ENCODE measurements at regions not wholly inside any gene's neighbourhood (a gene's known extent, or its start where the extent isn't known, plus 50 kb on each side); places are given as distances from the start of the nearest gene placed in this dataset.

- Histone ChIP-seq H3K4me1 (ENCODE audit: control insufficient read depth, extremely low read depth, insufficient read depth, low read length) (peaks cover 6% of the 10 kb centered on the region), H3K9me1 (ENCODE audit: control insufficient read depth, extremely low read depth, insufficient read depth, low read length) (no peaks in the 10 kb centered on the region), H3K36me3 (ENCODE audit: control insufficient read depth in 2 of 2, extremely low read depth in 1 of 2, insufficient read depth in 2 of 2, low read length in 2 of 2) (no peaks in the 10 kb centered on the region), H3K4me3 (ENCODE audit: control insufficient read depth in 2 of 3, extremely low read depth in 1 of 3, insufficient read depth in 2 of 3, low read depth in 1 of 3, low read length in 3 of 3) (no peak overlapping the region), H3K27me3 (ENCODE audit: control insufficient read depth, extremely low read depth, insufficient read depth, low read length) (no peaks in the 10 kb centered on the region), H3K9ac (ENCODE audit: control insufficient read depth, extremely low read depth, insufficient read depth, low read length) (no peak overlapping the region), H4K20me1 (ENCODE audit: control insufficient read depth, extremely low read depth, insufficient read depth, low read length) (no peaks in the 10 kb centered on the region), H3K79me2 (ENCODE audit: control insufficient read depth, insufficient read depth, low read length) (no peaks in the 10 kb centered on the region), H3K4me2 (ENCODE audit: control insufficient read depth, extremely low read depth, insufficient read depth, low read depth, low read length) (no peak overlapping the region), H2AFZ (ENCODE audit: control insufficient read depth, low read length) (no peak overlapping the region), H3K9me3 (ENCODE audit: control insufficient read depth, low read depth, low read length) (no peaks in the 10 kb centered on the region), H3K27ac (ENCODE audit: control insufficient read depth, insufficient read depth, low read length) (no peak overlapping the region)
- FAIRE-seq (peak; percentile 90), DNase-seq (ENCODE audit: low read depth, low spot score) (peak; percentile 25)
- no peak for TF ChIP-seq CTCF (optimal IDR thresholded peaks at IDR 0.05 in 1 of 3, IDR thresholded peaks at IDR 0.05 in 1 of 3, conservative IDR thresholded peaks at IDR 0.05 in 1 of 3; ENCODE audit: extremely low read depth in 1 of 3, insufficient read depth in 2 of 3, low read length in 3 of 3)
- no peak for TF ChIP-seq EZH2 (IDR thresholded peaks at IDR 0.05; ENCODE audit: low read length)
- dilution Hi-C loops (cut with MboI; ENCODE audit: extremely low pct_ligation_motif_present, low sequenced_read_pairs) = no loop called here
These were observed 159.7 kb downstream of the TLE1 start for GRCh38 chr9:81529556-81530193.

GRCh38 chr9:81526587-81526986 lies 162.8 kb downstream of the TLE1 start:
- Histone ChIP-seq H4K20me1 (ENCODE audit: control insufficient read depth, extremely low read depth, insufficient read depth, low read length) (no peaks in the 10 kb centered on the region), H3K9me1 (ENCODE audit: control insufficient read depth, extremely low read depth, insufficient read depth, low read length) (no peaks in the 10 kb centered on the region), H3K4me1 (ENCODE audit: control insufficient read depth, extremely low read depth, insufficient read depth, low read length) (peaks cover 4% of the 10 kb centered on the region), H3K9me3 (ENCODE audit: control insufficient read depth, low read depth, low read length) (no peaks in the 10 kb centered on the region), H3K36me3 (ENCODE audit: control insufficient read depth in 2 of 2, extremely low read depth in 1 of 2, insufficient read depth in 2 of 2, low read length in 2 of 2) (no peaks in the 10 kb centered on the region), H3K4me2 (ENCODE audit: control insufficient read depth, extremely low read depth, insufficient read depth, low read depth, low read length) (no peak overlapping the region), H3K27me3 (ENCODE audit: control insufficient read depth, extremely low read depth, insufficient read depth, low read length) (no peaks in the 10 kb centered on the region), H3K79me2 (ENCODE audit: control insufficient read depth, insufficient read depth, low read length) (no peaks in the 10 kb centered on the region), H3K4me3 (ENCODE audit: control insufficient read depth in 2 of 3, extremely low read depth in 1 of 3, insufficient read depth in 2 of 3, low read depth in 1 of 3, low read length in 3 of 3) (no peak overlapping the region), H2AFZ (ENCODE audit: control insufficient read depth, low read length) (no peak overlapping the region), H3K9ac (ENCODE audit: control insufficient read depth, extremely low read depth, insufficient read depth, low read length) (no peak overlapping the region), H3K27ac (ENCODE audit: control insufficient read depth, insufficient read depth, low read length) (no peak overlapping the region)
- dilution Hi-C loops (cut with MboI; ENCODE audit: extremely low pct_ligation_motif_present, low sequenced_read_pairs) = no loop called here
- DNase-seq (ENCODE audit: low read depth, low spot score) (no peak), FAIRE-seq (no peak)
- no peak for TF ChIP-seq CTCF (optimal IDR thresholded peaks at IDR 0.05 in 1 of 3, IDR thresholded peaks at IDR 0.05 in 1 of 3, conservative IDR thresholded peaks at IDR 0.05 in 1 of 3; ENCODE audit: extremely low read depth in 1 of 3, insufficient read depth in 2 of 3, low read length in 3 of 3)
- TF ChIP-seq EZH2 (IDR thresholded peaks at IDR 0.05; ENCODE audit: low read length) = no peak
